ENCODE measurements at regions not wholly inside any gene's neighbourhood (a gene's known extent, or its start where the extent isn't known, plus 50 kb on each side); places are given as distances from the start of the nearest gene placed in this dataset.

DNA sequence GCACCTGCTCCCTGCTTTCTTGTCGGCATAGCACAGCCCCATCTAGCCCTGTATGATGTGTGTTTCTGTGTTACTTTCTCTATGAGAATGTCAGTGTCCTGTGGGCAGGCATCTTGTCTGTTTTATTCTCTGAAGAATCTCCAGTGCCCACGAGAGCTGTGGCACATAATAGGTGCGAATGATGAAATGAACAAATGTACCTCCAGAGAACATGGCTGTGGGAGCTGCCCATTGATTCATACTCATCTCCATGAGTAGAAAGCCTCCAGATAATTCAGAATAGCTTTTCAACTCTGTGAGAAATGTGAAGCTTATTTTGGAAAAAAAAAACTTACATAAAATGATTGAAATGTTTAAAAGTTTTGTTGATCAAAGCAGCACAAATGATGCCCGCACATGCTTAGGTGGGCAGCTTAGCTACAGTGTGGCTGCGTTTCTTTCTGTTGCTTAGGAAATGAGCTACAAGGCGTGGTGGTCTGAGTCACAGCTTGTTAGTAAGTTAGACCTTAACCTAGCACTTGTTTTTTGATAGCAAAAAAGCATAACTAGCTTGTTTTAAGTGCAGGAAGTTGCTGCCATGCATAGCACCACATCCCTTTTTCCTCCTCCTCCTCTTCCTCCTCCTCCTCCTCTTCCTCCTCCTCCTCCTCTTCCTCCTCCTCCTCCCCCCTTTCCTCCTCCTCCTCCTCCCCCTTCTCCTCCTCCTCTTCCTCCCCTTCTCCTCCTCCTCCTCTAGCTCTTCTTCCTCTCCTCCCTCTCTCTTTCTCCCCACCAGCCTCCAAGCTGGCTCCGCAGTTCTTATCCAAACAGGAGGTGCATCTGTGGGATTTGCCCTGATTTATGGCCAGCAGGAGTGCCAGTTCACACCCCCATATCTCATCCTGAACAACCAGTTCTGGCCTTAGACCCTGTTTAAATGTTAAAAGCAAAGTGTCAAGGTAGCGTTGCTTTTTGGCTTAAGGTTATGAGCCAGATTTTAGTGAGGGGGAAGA, 221.5 kb downstream of the IRF8 start:
- H3K4me3 ChIP-seq (ENCODE audit: insufficient read depth, low read length): no peak overlapping the region
- H3K27ac ChIP-seq (ENCODE audit: low read depth, low read length): no peak overlapping the region
- no peaks in the 10 kb centered on the region for H4K20me1 ChIP-seq (ENCODE audit: insufficient read depth, low read length)
- no peaks in the 10 kb centered on the region for H3K9me3 ChIP-seq (ENCODE audit: low read depth, low read length)
- no peak overlapping the region for H2AFZ ChIP-seq (ENCODE audit: low read length)
- no peak for DNase-seq (ENCODE audit: insufficient read length, low spot score, missing footprints)
- no peaks in the 10 kb centered on the region for H3K36me3 ChIP-seq (ENCODE audit: insufficient read depth, low read length)
- TF ChIP-seq, protein P1, sequence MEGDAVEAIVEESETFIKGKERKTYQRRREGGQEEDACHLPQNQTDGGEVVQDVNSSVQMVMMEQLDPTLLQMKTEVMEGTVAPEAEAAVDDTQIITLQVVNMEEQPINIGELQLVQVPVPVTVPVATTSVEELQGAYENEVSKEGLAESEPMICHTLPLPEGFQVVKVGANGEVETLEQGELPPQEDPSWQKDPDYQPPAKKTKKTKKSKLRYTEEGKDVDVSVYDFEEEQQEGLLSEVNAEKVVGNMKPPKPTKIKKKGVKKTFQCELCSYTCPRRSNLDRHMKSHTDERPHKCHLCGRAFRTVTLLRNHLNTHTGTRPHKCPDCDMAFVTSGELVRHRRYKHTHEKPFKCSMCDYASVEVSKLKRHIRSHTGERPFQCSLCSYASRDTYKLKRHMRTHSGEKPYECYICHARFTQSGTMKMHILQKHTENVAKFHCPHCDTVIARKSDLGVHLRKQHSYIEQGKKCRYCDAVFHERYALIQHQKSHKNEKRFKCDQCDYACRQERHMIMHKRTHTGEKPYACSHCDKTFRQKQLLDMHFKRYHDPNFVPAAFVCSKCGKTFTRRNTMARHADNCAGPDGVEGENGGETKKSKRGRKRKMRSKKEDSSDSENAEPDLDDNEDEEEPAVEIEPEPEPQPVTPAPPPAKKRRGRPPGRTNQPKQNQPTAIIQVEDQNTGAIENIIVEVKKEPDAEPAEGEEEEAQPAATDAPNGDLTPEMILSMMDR (IDR thresholded peaks at IDR 0.05; ENCODE audit: extremely low read depth, low read depth, low read length): no peak
- H3K79me2 ChIP-seq (ENCODE audit: insufficient read depth, low read length): no peaks in the 10 kb centered on the region
- peaks cover 20% of the 10 kb centered on the region for H3K27me3 ChIP-seq (ENCODE audit: insufficient read depth, low read length)
- no peak overlapping the region for H3K4me2 ChIP-seq (ENCODE audit: insufficient read depth, low read length)
- H3K4me1 ChIP-seq (ENCODE audit: insufficient read depth, low read length): no peaks in the 10 kb centered on the region

DNA sequence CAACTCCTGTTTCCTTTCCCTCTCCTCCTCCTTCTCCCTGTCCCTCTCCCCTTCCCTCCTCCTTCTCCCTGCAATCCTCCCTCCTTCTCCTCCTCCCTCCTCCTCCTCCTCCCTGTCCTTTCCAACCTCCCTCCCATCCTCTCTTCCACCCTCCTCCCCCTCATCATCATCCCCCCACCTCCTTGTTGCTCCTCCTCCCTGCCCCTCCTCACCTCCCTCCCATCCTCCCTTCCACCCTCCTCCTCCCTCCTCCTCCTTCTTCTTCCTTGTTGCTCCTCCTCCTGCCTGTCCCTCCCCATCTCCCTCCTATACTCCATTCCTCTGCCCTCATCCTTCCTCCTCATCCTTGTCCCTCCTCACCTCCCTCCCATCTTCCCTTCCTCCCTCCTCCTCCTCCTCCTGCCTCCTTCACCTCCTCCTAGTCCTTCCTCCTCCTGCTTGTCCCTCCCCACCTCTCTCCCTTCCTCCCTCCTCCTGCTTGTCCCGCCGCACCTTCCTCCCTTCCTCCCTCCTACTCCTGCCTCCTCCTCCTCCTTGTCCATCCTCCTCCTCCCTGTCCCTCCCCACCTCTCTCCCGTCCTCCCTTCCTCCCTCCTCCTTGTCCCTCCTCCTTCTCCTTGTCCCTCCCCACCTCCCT, 222.5 kb downstream of the IRF8 start:
- Histone ChIP-seq H3K27me3 (ENCODE audit: insufficient read depth, low read length) (peaks cover 23% of the 10 kb centered on the region), H3K79me2 (ENCODE audit: insufficient read depth, low read length) (no peaks in the 10 kb centered on the region), H3K4me1 (ENCODE audit: insufficient read depth, low read length) (no peaks in the 10 kb centered on the region), H3K36me3 (ENCODE audit: insufficient read depth, low read length) (no peaks in the 10 kb centered on the region), H3K9me3 (ENCODE audit: low read depth, low read length) (no peaks in the 10 kb centered on the region), H3K4me2 (ENCODE audit: insufficient read depth, low read length) (no peak overlapping the region), H4K20me1 (ENCODE audit: insufficient read depth, low read length) (no peaks in the 10 kb centered on the region), H3K4me3 (ENCODE audit: insufficient read depth, low read length) (no peak overlapping the region), H2AFZ (ENCODE audit: low read length) (no peak overlapping the region), H3K27ac (ENCODE audit: low read depth, low read length) (no peak overlapping the region)
- TF ChIP-seq, protein P1 (IDR thresholded peaks at IDR 0.05; ENCODE audit: extremely low read depth, low read depth, low read length): no peak
- no peak for DNase-seq (ENCODE audit: insufficient read length, low spot score, missing footprints)

DNA sequence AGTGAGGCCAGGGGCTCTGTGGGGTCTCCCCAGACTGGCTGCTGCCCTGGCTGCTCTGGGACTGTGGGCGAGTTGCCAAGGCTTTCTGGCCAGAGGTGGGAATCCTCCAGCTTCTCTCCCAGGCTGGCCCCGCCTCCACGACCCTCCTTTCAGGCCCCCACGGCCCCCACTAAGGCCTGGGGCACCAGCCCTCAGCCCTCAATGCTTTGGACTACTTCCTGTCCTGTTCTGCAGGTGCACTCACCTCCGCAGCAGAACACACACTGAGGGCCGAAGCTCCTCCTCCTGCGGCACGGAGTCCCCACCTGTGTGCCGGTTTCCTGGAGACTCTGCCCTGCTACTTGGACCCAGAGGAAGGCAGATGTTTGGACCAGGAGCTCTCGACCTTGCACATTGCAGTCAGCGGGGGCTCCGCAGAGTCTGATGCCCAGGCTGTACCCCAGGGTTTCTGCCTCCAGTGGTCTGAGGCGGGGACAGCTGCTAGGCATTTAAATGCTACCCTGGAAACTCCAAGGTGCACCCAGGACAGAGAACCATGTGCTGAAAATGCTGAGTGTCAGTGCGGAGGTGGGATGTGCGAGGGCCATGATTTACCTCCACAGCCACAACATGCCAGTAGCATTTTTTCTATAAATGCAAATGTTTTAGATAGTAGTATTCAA, 223.8 kb downstream of the IRF8 start:
- Histone ChIP-seq H2AFZ (ENCODE audit: low read length) (no peak overlapping the region), H3K27ac (ENCODE audit: low read depth, low read length) (no peak overlapping the region), H3K4me1 (ENCODE audit: insufficient read depth, low read length) (no peaks in the 10 kb centered on the region), H3K4me3 (ENCODE audit: insufficient read depth, low read length) (no peak overlapping the region), H3K27me3 (ENCODE audit: insufficient read depth, low read length) (peaks cover 21% of the 10 kb centered on the region), H3K4me2 (ENCODE audit: insufficient read depth, low read length) (no peak overlapping the region), H3K9me3 (ENCODE audit: low read depth, low read length) (no peaks in the 10 kb centered on the region), H4K20me1 (ENCODE audit: insufficient read depth, low read length) (no peaks in the 10 kb centered on the region), H3K79me2 (ENCODE audit: insufficient read depth, low read length) (no peaks in the 10 kb centered on the region), H3K36me3 (ENCODE audit: insufficient read depth, low read length) (no peaks in the 10 kb centered on the region)
- TF ChIP-seq, protein P1 (IDR thresholded peaks at IDR 0.05; ENCODE audit: extremely low read depth, low read depth, low read length): no peak
- no peak for DNase-seq (ENCODE audit: insufficient read length, low spot score, missing footprints)
